Endometrial microvascular endothelial cells (primary cell): ENCODE measurements at regions not wholly inside any gene's neighbourhood (a gene's known extent, or its start where the extent isn't known, plus 50 kb on each side); places are given as distances from the start of the nearest gene placed in this dataset.

Experiments
- in situ Hi-C: cut with HindIII; loops from 2 replicates; pipeline ENCODE4 v1.10.0; 2017; ENCODE audit warnings: low sequenced_read_pairs, low pct_unique_long_range_greater_than_20kb; ENCODE audit errors: inconsistent ontology term

DNA sequence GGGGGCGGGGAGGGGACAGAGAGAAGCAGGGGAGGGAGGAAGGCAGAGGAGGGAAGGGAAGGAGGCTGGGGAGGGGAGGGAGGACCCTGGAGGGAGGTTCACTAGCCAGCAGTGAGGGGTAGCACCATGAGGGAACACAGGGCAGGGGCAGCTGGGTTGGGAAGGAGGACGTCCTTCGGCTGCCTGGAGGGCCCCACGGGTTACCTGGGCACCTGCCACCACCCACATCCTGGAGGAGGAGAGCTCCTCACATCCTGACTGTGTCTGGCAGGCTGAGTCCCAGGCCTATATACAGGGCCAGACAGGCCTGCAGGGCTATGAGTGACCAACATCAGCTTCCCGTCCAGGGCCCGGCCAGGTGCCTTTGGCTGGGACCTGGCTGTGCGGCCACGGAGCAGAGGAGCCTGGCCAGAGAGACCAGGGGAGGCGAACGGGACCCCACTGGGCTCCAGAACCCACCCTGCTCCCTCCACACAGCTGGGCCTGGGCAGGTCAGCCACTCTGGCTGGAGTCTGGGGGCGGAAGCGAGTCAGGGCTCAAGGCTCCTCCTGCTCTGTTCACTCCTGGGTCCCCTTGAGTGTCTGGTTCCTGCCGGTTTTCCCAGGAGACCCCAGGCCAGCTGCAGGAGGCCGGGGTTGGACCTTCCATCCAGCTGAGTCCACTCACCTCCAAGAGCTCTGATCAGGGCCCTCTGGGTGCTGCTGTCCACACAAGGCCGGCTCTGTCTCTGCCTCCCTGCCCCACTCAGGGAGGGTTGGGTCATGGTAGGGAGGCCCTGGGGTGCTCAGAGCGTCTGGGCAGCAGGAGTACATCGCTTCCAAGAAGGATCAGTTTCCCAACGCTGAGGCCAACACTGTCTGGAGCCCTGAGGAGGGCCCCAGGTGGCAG is 677.7 kb downstream of the BRD1 start:
- in situ Hi-C loops: no loop called here

DNA sequence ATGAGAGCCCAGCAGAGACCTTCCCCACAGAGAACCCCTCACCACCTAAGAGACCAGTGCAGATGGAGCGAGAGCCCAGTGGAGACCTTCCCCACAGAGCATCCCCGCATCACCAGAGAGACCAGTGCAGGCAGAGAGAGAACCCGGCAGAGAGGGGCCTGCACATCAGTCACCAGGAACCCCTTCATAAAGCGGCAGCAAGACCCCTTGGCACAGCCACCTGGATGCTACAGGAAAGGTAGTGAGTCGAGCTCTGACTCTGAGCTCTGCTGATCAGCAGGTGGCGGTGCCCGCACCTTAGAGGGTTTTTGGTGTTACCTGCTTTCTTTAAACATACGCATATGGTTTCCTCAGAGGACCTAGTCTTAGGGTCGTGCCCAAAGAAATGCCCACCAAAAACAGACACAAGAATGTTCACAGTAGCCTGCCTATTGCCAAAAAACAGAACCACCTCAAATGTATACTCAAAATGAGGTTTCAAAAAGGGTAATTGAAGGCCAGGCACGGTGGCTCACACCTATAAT is 678.7 kb downstream of the BRD1 start:
- in situ Hi-C loops: no loop called here

DNA sequence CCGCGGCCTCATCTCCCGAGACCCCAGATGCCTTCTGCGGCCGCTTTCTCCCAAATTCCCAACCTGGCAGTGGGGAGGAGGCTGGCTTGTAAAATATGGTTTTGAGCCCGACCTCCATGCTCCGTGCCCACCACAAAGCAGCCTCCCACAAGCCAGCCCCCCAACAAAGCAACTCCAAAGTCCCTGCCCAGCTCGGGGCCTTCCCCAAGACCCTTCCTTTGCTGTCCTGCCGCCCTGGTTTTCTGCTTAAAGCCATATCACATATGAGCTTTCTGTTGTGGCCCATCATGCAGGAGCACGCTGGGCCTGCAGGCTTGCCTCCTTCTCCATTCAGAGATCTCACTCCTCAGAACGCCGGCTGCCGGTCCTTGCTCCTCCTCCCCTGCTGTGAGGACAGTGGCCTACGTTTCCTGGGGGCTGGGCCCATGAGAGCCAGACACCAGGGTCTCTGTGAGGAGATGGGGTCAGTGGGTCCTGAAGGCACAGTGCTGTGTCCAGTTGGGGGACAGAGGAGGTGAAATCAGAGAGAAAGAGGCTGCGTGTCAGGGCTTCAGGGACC is 680.0 kb downstream of the BRD1 start:
- in situ Hi-C loops: no loop called here

DNA sequence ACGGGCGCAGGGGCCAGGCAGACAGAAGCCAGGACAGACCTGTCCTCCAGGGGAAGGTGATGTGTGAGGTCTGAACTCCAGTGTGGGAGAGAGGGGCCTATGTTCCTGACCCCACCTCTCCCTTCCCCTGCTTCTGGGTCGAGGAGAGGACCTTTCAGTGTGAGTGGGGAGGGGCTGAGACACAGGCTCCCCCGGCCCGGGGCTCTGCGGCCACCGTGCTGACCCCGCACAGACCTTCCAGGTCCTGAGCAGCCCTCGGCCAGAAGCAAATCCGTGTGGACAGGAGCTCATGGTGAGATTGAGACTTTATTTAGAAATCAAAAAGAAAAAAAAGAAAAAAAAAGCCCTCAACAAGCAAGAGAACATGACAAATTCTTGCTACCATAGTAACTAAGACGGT is 680.5 kb downstream of the BRD1 start:
- in situ Hi-C loops: no loop called here

- in situ Hi-C loops: no loop called here
These were observed 681.2 kb downstream of the BRD1 start for GRCh38 chr22:49146511-49146910.

- in situ Hi-C loops: no loop called here
These were observed 683.9 kb downstream of the BRD1 start for GRCh38 chr22:49143812-49144211.

DNA sequence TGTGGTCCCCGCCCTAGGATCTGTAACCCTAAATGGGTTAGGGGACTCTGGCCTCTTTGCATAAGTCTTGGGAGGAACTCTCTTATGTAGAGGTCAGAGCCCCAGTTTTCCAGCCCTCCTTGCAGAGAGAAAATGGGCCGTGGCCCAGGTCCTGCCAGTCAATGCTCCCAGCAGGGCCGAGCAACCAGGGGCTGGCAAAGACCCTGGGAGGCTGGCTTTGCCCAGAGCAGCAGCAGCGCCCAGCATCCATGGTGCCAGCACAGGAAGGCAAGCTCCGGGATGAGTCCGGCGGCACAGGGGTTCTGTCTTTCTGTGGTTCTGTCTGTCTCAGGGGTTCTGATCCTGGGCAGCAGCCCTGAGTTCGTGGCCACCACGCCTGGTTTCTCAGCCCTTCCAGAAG is 684.8 kb downstream of the BRD1 start:
- in situ Hi-C loops: no loop called here

DNA sequence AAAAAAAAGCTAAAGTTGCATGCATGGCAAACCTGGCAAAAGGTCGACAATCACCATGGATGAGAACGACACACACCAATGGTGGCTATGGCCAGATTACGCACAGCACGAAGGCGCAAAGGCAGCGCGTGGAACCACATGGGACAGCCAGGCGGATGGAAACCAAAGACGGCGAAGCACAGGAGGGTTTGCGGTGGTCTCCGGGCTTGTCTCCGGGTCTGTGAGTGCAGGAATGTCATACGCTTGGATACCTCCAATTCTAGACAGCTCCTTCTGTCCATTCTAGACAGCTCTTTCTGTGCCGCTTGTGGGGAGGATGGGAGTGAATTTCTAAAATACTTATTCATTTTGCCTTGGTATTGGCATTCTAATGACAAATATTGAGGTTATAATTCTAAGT is 685.4 kb downstream of the BRD1 start:
- in situ Hi-C loops: no loop called here

DNA sequence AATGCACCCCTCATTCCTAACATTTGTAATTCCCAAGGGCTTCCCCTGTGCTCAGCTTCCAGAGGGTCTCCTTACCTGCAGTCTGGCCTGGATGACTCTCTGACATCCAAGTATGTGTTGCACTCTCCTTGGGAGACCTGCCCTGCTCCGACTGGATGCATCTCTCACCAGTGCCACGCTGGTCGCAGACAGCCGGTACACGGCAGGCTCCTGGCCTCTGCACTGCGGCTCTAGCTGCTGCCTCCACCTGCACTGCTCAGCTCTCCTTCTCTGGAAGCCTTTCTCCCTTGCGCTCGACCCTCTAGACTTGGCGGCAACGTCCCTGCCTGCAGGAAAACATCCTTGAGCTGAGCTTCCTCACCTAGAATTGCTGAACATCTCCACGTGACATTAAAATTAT is 685.9 kb downstream of the BRD1 start:
- in situ Hi-C loops: no loop called here

DNA sequence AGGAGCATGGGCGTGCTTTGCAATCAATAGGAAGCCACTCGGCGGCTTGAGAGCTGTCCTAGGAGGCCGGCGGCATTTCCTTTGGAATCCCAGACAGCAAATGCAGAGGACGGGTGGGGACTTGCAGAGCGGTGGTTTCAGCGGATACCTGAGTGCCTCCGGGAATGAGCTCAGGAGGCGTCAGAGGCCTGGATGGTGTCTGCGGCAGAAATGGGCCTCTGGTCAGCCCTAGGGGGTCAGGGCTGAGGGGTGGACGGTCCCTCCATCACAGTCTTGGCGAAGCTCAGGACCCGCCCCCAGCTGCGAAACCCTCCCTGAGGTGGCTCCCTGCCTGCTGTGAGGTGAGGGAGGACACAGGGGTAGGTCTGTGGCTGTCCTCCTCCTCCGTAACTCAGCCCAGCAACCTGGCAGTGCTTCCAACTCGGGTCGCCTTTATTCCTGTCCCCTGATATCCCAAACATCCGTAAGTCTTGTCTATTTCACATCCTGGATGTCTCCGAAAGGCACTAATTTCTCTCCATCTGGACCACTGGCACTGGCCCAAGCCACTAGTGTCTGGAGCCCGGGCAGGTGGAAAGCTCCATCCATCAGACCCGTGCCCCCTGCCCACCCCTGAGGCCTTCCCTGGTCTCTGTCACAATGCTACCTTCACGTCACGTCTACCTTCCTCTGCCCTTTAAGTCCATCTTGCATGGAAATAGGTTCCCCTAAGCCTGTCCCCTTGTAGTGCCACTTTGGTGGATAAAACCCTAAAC is 686.6 kb downstream of the BRD1 start:
- in situ Hi-C loops: no loop called here

DNA sequence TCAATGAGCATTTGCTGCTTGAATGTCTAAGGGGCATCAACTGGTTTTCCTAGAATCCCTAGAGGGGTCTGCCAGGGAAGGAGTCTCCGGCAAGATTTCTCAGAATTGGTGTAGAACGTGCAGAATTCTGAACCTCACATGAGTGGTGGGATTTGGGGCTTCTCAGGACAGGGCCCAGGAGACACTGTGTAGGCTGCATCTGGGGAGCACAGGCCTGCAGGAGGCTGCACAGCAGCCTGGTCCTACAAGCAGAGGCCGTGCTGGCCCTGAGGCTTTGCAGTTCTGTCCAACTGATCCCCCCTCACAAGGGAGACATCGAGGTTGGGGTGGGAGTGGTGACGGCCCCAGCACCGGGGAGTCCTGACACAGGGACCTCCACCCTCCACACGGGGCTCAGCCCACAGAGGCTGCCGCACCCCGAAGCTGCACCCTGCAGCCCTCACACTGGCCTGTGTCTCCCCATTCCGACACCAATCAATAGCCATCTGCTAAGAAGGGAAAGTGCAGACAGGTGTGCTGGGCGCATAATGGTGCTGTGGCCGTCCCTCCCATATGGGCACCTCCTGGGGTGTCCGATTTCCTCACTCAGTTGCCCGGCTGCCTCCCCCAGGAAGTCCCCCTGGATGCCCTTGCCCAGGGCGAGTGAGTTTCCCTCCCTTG is 688.1 kb downstream of the BRD1 start:
- in situ Hi-C loops: no loop called here

DNA sequence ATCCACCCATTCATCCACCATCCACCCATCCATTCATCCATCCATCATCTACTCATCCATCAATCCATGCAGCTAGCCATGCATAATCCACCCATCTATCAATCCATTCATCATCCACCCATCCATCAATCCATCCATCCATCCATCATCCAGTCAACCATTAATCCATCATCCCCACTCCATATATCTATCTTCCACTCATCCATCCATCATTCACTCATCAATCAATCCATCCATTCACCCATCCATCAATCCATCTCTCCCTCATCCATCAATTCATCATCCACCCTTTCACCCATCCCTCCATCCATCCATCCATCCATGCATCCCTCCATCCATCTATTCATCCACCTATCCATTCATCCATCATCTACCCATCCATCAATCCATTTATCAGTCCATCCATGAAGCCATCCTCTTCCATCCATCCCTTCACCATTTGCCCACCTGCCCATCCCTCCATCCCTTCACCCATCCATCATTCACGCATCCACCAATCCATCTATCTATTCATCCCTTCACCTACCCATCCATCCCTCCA is 689.4 kb downstream of the BRD1 start:
- in situ Hi-C loops: no loop called here

- in situ Hi-C loops: no loop called here
These were observed 690.4 kb downstream of the BRD1 start for GRCh38 chr22:49137206-49137840.

DNA sequence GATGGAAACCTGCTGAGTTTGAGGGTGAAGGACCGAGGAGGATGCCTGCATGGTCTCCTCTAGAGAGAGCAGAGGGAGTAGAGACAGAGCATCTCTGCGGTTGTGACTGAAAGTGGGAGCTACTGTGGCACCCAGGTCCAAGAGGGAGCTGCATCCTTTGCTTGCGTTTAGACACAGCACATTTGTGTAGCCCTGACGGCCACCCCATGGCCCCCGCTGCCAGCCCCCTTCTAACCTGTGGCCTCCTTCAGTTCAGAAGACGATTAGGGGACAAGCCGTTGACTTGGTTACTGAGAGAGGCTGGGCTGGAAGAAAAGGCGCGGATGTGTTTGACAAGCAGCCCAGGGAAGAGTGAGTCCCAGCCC is 690.9 kb downstream of the BRD1 start:
- in situ Hi-C loops: no loop called here

DNA sequence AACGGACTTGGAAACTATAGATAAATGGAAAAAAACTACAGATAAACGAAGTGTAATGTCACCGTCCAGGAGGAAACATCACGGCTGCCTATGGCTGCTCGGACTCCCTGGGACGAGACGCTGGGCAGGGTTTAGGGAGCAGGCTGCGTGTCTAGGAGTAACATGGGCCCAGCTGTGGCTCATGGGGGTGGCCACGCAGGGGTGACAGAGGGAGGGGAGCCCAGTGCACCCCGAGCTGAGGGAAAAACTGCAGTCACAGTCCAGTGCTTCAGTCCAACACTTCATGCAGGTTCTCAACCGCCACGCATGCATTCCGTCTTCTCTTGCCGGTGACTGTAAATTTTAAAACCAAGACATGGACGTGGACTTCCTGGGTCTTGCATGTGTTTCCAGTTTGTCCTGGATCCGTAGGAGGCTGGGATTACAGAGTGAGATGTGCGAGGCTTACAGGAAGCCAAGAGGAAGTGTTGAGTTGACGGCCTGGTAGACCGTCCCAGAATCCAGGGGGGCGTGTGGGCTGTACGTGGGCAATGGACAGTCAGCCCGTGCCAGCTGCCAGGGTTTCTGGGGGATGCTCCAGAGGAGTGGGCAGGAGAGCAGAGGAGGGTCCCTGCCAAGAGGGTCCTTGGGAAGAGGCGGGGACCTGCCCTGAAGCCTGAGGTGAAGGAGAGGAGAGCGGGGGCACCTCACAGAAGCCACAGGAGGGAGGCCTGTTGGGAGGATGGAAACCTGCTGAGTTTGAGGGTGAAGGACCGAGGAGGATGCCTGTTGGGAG is 691.4 kb downstream of the BRD1 start:
- in situ Hi-C loops: no loop called here

- in situ Hi-C loops: no loop called here
These were observed 693.6 kb downstream of the BRD1 start for GRCh38 chr22:49134076-49134475.

GRCh38 chr22:49133541-49133940 is 694.1 kb downstream of the BRD1 start:
- in situ Hi-C loops: no loop called here

DNA sequence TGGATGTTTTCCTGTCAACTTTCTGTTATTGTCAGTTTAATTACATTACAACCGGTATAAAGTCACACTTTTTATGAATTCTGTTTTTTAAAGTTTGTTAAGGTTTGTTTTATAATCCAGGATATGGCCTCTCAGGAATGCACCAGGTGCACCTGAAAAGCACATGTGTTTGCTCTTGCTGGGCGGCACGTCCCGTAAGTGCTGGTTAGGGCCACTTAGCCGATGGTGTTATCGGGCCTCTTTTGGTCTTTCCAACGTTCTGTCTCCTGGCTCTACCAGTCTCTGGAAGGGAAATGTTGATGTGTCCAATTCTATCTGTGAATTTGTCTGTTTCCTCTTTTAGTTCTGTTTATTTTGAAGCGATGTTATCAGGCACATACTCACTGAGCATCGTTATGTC is 695.7 kb downstream of the BRD1 start:
- in situ Hi-C loops: no loop called here
